Loucy (cell line): ENCODE measurements at regions not wholly inside any gene's neighbourhood (a gene's known extent, or its start where the extent isn't known, plus 50 kb on each side); places are given as distances from the start of the nearest gene placed in this dataset.

Source experiments
- H2AFZ ChIP-seq: fragments of 200-600 bp; sonication (generic); 2 replicates; pipeline ENCODE4 v1.6.0; 2016; ENCODE audit warnings: antibody characterized with exemption, mild to moderate bottlenecking, low read length, moderate library complexity
- H3F3A ChIP-seq: fragments of 200-600 bp; 2 replicates; pipeline ENCODE4 v1.6.0; 2016; ENCODE audit warnings: antibody characterized with exemption, low read depth, mild to moderate bottlenecking
- H3K27me3 ChIP-seq: fragments of 200-600 bp; sonication (generic); 2 replicates; pipeline ENCODE4 v1.6.1; 2014; ENCODE audit warnings: low read length, mild to moderate bottlenecking; ENCODE audit not compliant: insufficient read depth, poor library complexity, severe bottlenecking
- H3K36me3 ChIP-seq: fragments of 200-600 bp; sonication (generic); 2 replicates; pipeline ENCODE4 v1.6.1; 2016; ENCODE audit warnings: low read length; ENCODE audit not compliant: insufficient read depth
- H3K4me1 ChIP-seq: fragments of 200-600 bp; sonication (generic); 2 replicates; pipeline ENCODE4 v1.5.1; 2014; ENCODE audit warnings: low read length, mild to moderate bottlenecking; ENCODE audit not compliant: insufficient read depth, poor library complexity, severe bottlenecking
- H3K4me2 ChIP-seq: fragments of 200-600 bp; sonication (generic); 2 replicates; pipeline ENCODE4 v1.6.0; 2014; ENCODE audit warnings: antibody characterized with exemption, low read length, low read depth, mild to moderate bottlenecking; ENCODE audit not compliant: poor library complexity, severe bottlenecking
- H3K4me3 ChIP-seq: fragments of 200-600 bp; sonication (generic); 2 replicates; pipeline ENCODE4 v1.5.1; 2014; ENCODE audit warnings: low read length, mild to moderate bottlenecking, mixed read lengths; ENCODE audit not compliant: poor library complexity, severe bottlenecking
- H3K79me2 ChIP-seq: fragments of 200-600 bp; sonication (generic); 2 replicates; pipeline ENCODE4 v1.6.1; 2014; ENCODE audit warnings: low read length; ENCODE audit not compliant: insufficient read depth
- H3K9ac ChIP-seq: fragments of 200-600 bp; sonication (generic); 2 replicates; pipeline ENCODE4 v1.6.0; 2014; ENCODE audit warnings: mild to moderate bottlenecking, low read depth, low read length, moderate library complexity; ENCODE audit not compliant: poor library complexity, severe bottlenecking
- H3K9me2 ChIP-seq: fragments of 200-600 bp; sonication (generic); replicated peaks from 2 replicates; pipeline ENCODE4 v1.6.1; 2016; ENCODE audit warnings: low read depth, low read length, mixed read lengths
- H3K9me3 ChIP-seq: fragments of 200-600 bp; sonication (generic); 2 replicates; pipeline ENCODE4 v1.6.1; 2014; ENCODE audit warnings: mild to moderate bottlenecking, antibody characterized with exemption, low read length, low read depth; ENCODE audit not compliant: insufficient read depth
- H4K20me1 ChIP-seq: fragments of 200-600 bp; sonication (generic); 2 replicates; pipeline ENCODE4 v1.6.0; 2014; ENCODE audit warnings: antibody characterized with exemption, low read length, mild to moderate bottlenecking; ENCODE audit not compliant: insufficient read depth, poor library complexity, severe bottlenecking
- CTCF ChIP-seq: fragments of 200-600 bp; sonication (generic); conservative IDR thresholded peaks from 2 replicates; pipeline ENCODE4 v1.5.1; 2014; ENCODE audit warnings: mild to moderate bottlenecking, antibody characterized with exemption, low read length
- EZH2phosphoT487 ChIP-seq: fragments of 200-600 bp; IDR thresholded peaks from 2 replicates; pipeline ENCODE4 v1.6.1; 2018; ENCODE audit warnings: antibody characterized with exemption, mild to moderate bottlenecking, moderate library complexity, borderline replicate concordance

- Histone ChIP-seq H3K9ac (no peak overlapping the region), H3K36me3 (no peaks in the 10 kb centered on the region), H3K4me1 (peaks cover 9% of the 10 kb centered on the region), H3K27me3 (no peaks in the 10 kb centered on the region), H3K4me3 (no peak overlapping the region), H3K4me2 (no peak overlapping the region), H3K79me2 (no peaks in the 10 kb centered on the region), H4K20me1 (no peaks in the 10 kb centered on the region), H3K9me3 (no peaks in the 10 kb centered on the region), H2AFZ (no peak overlapping the region), H3K9me2 (no peaks in the 10 kb centered on the region), H3F3A (no peaks in the 10 kb centered on the region)
- no peak for TF ChIP-seq CTCF
These were observed 111.7 kb upstream of the IPO9 start for GRCh38 chr1:201717286-201717685.

GRCh38 chr1:201718346-201719202 is 110.4 kb upstream of the IPO9 start:
- H3K27me3 ChIP-seq: no peaks in the 10 kb centered on the region
- no peak overlapping the region for H3K9ac ChIP-seq
- H3K4me2 ChIP-seq: no peak overlapping the region
- no peak overlapping the region for H3K4me3 ChIP-seq
- no peak overlapping the region for H2AFZ ChIP-seq
- H3F3A ChIP-seq: no peaks in the 10 kb centered on the region
- H3K9me3 ChIP-seq: no peaks in the 10 kb centered on the region
- H3K36me3 ChIP-seq: no peaks in the 10 kb centered on the region
- no peaks in the 10 kb centered on the region for H3K4me1 ChIP-seq
- no peaks in the 10 kb centered on the region for H3K79me2 ChIP-seq
- H3K9me2 ChIP-seq: no peaks in the 10 kb centered on the region
- TF ChIP-seq EZH2phosphoT487: no peak
- no peak for TF ChIP-seq CTCF
- no peaks in the 10 kb centered on the region for H4K20me1 ChIP-seq

GRCh38 chr1:201719812-201720521 is 109.0 kb upstream of the IPO9 start:
- Histone ChIP-seq H3K9me2 (no peaks in the 10 kb centered on the region), H3K4me2 (no peak overlapping the region), H3F3A (no peaks in the 10 kb centered on the region), H3K4me1 (no peaks in the 10 kb centered on the region), H3K27me3 (no peaks in the 10 kb centered on the region), H4K20me1 (no peaks in the 10 kb centered on the region), H3K9me3 (no peaks in the 10 kb centered on the region), H3K9ac (no peak overlapping the region), H2AFZ (no peak overlapping the region), H3K79me2 (no peaks in the 10 kb centered on the region), H3K4me3 (no peak overlapping the region), H3K36me3 (no peaks in the 10 kb centered on the region)
- TF ChIP-seq CTCF (no peak), EZH2phosphoT487 (no peak)
